Activated CD4-positive, alpha-beta T cell treated with anti-CD3 and anti-CD28 coated beads for 48 hours (primary cell): ENCODE measurements at regions not wholly inside any gene's neighbourhood (a gene's known extent, or its start where the extent isn't known, plus 50 kb on each side); places are given as distances from the start of the nearest gene placed in this dataset.
"Not testable (repeated sequence)": the region's sequence is repeated elsewhere in the genome, so short reads cannot be mapped to it uniquely, and the experiment has no call there.

Experiments
- DNase-seq: peaks from one replicate; pipeline ENCODE4 v3.0.0-alpha.2; 2020

DNA sequence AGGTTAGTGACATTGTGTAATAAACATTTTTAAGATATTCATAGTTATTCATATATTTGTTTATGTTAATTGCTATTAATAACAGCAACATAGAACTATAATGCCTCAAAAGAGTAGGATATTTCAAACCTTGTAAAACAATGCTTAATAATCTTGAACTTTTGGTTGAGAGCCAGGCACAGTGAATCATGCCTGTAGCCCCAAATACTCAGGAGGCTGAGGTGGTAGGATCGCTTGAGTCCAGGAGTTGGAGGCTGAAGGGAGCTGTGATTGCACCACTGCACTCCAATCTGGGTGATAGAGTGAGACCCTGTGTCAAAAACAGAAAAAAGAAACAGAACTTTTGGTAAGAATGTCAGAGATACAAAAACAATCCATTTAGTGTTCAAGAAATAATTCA is 213.9 kb upstream of the SLITRK1 start:
- no peak for DNase-seq

DNA sequence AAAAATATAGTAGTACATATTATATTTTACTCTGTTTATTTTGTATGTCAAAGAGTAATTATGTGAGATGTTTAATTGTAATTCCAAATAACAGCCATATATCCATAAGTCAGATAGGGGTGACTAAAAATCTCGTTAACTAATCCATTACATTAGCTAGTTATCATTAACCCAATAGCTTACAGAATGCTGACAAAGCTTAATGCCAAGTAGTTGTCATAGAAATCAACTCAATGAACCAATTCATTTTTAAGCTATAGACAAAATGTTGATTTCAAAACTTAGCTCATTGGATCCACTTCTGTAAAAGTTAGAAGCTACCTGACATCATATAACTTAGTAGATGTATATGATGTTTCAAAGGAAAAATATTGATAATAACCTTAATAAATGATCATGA is 206.7 kb upstream of the SLITRK1 start:
- DNase-seq: no peak

DNA sequence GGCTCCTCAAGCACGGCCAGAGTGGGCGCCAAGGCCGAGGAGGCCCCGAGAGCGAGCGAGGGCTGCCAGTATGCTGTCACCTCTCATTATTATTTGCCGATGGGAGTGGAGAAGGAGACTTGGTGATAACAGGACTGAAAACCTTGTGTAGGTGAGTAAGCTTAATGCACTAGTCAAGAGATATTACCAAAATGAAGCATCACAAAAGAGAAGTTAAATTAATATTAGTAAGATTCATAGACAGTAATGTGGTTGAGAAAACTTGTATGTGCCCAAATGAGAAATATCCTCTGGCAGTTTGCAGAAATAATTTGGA is 204.5 kb upstream of the SLITRK1 start:
- DNase-seq: no peak

DNA sequence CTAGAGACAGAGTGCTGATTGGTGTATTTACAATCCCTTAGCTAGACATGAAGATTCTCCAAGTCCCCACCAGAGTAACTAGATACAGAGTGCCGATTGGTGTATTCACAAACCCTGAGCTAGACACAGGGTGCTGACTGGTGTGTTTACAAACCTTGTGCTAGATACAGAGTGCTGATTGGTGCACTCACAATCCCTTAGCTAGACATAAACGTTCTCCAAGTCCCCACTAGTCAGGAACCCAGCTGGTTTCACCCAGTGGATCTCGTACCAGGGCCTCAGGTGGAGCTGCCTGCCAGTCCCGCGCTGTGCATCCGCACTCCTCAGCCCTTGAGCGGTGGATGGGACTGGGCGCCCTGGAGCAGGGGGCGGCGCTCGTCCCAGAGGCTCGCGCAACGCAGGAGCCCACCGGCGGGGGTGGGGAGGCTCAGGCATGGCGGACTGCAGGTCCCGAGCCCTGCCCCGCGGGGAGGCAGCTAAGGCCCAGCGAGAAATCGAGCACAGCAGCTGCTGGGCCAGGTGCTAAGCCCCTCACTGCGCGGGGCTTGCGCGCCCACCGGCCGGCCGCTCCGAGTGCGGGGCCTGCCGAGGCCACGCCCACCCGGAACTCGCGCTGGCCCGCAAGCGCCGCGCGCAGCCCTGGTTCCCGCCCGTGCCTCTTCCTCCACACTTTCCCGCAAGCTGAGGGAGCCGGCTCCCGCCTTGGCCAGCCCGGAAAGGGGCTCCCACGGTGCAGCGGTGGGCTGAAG is 204.0 kb upstream of the SLITRK1 start:
- not testable (repeated sequence) for DNase-seq

DNA sequence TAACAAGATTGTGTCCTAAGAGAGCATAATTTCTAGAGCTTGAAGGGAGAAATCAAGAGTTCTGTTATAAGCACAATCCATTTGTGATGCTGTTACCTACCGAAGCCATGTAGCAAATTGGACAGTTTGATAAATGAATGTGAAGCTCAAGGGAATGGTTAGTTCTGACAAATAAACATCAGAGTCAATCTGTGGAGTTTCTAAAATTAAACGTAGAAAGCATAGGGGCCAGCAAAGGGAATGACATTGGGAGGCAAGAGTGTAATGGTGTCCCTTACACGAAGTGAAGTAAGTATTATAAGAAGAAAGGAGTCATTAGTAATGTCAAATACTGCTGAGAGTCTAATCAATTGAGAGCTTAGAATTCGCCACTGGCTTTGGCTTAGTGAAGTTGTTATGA is 200.2 kb upstream of the SLITRK1 start:
- no peak for DNase-seq

DNA sequence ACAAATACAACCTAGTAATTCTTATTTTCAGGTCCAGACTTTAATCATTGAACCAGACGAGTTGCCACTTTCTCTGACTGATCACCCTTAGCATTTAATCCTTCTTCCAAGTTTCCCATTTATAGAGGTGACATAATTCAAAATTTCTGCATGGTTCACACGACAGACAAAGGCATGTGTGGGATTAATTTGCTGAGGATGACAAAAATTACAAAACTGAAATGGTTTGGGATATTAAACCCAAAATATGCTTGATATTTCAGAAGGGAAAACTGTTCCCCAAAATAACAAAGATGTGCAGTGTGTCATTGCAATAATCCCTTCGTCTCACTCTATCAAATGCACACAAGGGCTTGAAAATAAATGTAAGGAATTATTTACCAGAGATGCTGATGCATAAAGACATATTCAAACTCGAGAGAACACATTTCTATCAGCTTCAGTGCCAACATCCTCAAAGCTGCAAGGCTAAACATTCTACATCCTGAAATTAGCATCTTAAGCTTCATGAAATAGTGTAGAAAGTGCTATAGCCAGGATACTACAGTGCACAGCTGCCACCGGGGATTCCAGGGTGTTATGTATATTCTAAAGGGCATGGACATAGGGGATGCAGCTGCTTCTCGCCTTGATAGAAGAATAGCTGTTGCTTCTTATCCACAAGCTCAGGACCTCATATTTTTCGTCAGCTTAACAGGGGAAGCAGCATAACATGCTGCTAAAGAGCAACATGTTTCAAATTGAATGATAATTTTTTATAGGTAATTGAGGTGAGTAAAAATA is 198.7 kb upstream of the SLITRK1 start:
- DNase-seq: no peak

GRCh38 chr13:84077271-84077670 is 195.0 kb upstream of the SLITRK1 start:
- no peak for DNase-seq

DNA sequence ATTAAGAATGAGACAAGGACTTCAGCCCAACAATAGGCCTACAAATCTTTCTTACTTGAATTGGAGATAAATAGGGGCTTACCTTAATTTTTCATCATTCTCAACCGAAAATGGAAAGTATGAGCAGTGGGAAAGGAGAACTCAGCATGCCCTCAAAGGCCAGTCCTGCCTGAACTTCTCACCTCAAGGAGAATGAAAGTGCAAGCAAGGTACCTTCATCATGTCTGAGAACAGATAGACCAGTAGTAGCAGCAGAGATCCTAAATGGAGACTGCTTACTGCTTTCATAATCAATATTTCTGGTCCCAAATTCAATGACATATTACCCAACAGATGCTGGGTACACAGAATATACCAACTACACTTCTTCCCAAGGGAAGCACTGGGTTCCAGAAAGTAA is 194.0 kb upstream of the SLITRK1 start:
- DNase-seq: no peak

DNA sequence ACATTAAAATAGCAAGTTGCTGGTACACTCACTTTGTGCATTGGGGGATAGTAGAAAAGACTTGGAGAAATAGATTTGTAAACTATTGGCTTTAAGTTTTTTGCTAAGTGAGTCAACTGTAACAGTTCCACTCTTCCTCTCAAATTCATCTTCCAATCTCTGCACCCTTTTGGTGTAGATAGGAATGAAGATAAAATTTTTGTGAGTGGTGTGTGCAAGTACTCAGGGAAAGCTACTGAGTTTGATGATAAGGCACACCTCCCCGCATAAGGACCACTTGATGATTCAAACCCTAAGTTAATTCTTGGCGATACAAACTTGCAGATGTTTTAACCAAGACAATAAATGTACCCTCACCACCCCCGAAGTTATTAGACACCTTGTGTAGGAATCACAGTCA is 168.3 kb upstream of the SLITRK1 start:
- DNase-seq: no peak

DNA sequence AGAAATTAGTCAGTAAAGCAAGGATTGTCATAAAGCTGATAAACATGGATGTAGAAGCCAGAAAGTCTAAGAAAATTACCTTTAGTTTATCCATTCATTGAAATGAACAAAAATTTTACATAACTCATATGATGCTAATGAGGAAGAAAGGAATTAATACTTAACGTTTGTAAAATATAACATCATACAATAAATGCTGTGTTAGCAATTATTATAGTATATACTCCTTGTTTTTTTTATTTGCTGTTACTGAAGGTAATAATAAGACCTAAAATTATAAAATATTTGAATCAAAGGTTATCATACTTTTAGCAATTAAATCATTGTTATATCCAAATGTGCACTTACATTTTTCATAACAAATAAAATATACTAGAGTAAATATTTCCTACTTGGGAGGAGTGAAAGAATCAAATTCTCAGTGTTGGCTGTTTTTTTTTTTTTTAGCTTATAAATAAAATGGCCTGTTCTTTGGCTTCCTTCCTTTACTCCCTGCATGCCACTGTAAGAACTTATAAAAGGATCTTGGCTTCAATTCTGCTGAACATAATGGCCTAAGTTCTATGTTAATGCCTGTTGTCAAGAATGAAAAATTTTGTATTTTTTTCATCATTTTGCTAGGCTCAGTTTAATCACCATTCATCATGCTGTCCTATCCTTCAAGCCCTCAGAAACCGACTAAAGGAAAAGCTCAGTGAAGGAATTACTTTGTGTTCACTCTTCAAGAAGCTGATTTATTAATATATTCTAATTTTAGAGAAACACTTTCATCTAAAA is 167.4 kb upstream of the SLITRK1 start:
- DNase-seq: no peak

GRCh38 chr13:84044805-84045204 is 162.5 kb upstream of the SLITRK1 start:
- DNase-seq: no peak

DNA sequence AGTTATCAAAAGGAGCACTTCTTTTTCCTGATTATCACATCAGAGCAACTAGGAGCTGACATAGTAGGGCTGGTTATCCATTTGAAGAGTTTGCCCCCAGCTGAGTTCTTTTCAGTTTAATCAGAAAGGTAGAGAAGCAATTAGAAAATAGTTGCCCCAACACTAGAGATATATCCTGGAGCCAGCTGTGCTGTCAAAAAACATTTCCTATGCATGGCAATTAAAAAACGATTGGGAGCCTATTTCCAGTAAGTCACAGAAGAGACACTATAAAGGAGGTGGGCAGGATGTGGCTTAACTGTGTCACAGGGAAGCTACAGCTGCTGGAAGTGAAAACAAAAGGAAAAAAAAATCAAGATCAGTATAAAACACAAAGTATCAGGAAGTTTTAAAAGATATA is 155.7 kb upstream of the SLITRK1 start:
- no peak for DNase-seq

DNA sequence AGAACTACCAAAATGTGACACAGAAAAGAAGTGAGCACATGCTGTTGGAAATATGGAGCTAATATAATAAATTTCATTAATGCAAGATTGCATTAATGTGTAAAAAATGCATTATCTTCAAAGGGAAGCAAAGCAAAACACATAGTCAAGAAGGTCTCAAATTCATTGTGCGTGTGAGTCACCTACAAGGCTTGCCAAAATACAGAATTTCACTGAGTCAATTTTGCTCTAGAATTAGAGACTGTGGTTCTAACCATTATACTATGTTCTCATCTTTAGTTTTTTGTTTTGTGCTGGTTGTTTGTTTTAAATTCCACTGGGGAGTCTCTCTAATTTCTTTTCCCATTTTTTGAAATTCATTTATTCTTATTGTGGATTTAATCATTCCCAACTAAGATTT is 149.8 kb upstream of the SLITRK1 start:
- no peak for DNase-seq

- DNase-seq: no peak
Measured at GRCh38 chr13:84031120-84031519, 148.8 kb upstream of the SLITRK1 start.

DNA sequence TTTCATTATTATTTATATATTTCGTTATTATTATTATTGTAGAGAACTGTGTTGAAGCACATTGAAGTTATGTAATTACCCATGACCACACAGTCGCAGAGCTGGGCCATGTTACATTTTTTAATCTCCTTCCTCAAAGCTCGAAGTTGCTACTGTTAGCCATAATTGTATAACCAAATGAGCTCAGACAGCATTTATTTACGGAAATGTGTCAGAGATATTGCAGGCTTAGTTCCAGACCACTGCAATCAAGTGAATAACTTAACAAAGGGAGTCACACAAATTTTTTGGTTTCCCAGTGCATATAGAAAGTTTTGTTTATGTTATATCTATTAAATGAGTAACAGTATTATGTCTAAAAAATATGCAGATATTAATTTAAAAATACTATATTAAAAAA is 147.1 kb upstream of the SLITRK1 start:
- DNase-seq: no peak

DNA sequence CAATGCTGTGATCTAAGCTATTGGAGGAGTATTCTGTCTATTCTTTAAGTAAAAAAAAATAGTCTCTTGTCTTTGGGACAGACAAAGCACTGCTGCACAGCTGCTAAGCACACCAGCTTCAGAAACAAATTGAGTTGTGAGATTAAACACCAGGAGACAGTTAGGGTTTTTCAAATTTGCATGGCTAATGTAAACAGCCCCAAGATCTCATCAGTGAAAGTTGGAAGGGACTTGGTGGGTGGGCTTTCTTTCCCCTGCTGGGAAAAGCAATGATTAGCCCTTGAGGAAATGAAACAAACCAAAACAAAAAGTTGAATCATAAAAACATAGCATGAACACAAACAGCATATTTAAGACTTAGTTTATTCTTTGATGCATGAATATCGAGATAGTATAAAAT is 143.6 kb upstream of the SLITRK1 start:
- DNase-seq: no peak

- DNase-seq: no peak
Measured at GRCh38 chr13:83996415-83996814, 114.1 kb upstream of the SLITRK1 start.

DNA sequence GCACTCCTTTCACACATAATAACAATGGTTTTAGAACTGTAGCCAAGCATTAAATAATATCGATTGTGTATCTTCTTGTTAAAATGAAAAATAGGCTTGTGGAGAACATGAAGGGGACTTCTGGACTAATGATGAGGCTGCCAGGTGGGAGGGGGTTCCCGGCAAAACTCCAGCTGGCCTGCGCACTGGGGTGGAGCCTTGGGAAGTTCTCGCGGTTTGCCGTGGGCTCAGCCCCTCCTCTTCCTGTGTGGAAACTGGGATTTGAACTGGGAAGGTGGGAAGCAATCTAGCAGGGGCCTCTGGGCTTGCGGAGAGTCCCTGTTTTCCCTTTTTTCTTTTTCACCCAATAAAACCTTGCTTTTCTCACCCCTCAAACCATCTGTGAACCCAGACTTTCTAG is 113.7 kb upstream of the SLITRK1 start:
- no peak for DNase-seq

- DNase-seq: no peak
Measured at GRCh38 chr13:83992566-83993358, 110.5 kb upstream of the SLITRK1 start.

GRCh38 chr13:83987394-83987793 is 105.1 kb upstream of the SLITRK1 start:
- DNase-seq: no peak

- DNase-seq: no peak
Measured at GRCh38 chr13:83984793-83985192, 102.5 kb upstream of the SLITRK1 start.

GRCh38 chr13:83980331-83980730 is 98.1 kb upstream of the SLITRK1 start:
- no peak for DNase-seq

DNA sequence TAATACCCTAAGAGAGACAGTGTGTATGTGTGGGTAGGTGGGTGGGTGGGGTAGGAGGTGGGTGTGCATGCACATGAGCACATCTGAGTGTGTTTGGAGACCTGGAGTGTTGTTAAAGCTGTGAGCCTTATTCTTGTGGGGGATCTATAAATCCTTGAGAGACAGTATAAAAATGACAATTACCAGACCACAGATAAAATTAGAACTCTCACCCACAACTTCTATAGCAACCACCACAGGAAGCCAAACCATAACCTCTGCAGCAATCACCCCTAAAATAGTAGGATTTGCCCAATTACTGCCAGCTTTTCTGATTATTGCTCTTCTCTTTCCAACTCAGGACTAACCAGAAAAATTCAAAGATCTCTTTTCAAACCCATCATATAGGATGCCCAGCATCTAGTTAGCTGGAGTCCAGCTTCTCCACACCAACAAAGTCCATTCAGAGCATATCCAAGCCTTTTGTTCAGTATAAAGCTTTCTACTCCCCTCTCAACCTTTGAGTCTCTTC is 93.4 kb upstream of the SLITRK1 start:
- no peak for DNase-seq
